ENCODE measurements at regions not wholly inside any gene's neighbourhood (a gene's known extent, or its start where the extent isn't known, plus 50 kb on each side); places are given as distances from the start of the nearest gene placed in this dataset.
"Not testable (repeated sequence)": the region's sequence is repeated elsewhere in the genome, so short reads cannot be mapped to it uniquely, and the experiment has no call there.

GRCh38 chr3:161694682-161695564 lies 198.3 kb downstream of the OTOL1 start:
- no peak for DNase-seq

GRCh38 chr3:161695811-161696210 lies 199.2 kb downstream of the OTOL1 start:
- no peak for DNase-seq

- DNase-seq, result peak; percentile 55
Observed at GRCh38 chr3:161700998-161701397, 204.4 kb downstream of the OTOL1 start.

GRCh38 chr3:161707253-161707652 lies 210.6 kb downstream of the OTOL1 start:
- DNase-seq, result not testable (repeated sequence)

- DNase-seq, result no peak
Observed at GRCh38 chr3:161713731-161714130, 217.1 kb downstream of the OTOL1 start.

GRCh38 chr3:161731968-161732367 lies 235.4 kb downstream of the OTOL1 start:
- DNase-seq, result no peak

GRCh38 chr3:161737171-161737570 lies 240.6 kb downstream of the OTOL1 start:
- no peak for DNase-seq

GRCh38 chr3:161740421-161740820 lies 243.8 kb downstream of the OTOL1 start:
- DNase-seq, result no peak

GRCh38 chr3:161744366-161744765 lies 247.8 kb downstream of the OTOL1 start:
- no peak for DNase-seq

GRCh38 chr3:161745741-161746140 lies 249.1 kb downstream of the OTOL1 start:
- DNase-seq, result no peak

GRCh38 chr3:161748049-161748448 lies 251.4 kb downstream of the OTOL1 start:
- DNase-seq, result no peak

- DNase-seq, result no peak
Observed at GRCh38 chr3:161754420-161755053, 257.9 kb downstream of the OTOL1 start.

GRCh38 chr3:161759444-161759843 lies 262.8 kb downstream of the OTOL1 start:
- no peak for DNase-seq

GRCh38 chr3:161766331-161766730 lies 269.7 kb downstream of the OTOL1 start:
- DNase-seq, result no peak

GRCh38 chr3:161770484-161771386 lies 274.1 kb downstream of the OTOL1 start:
- no peak for DNase-seq

- no peak for DNase-seq
Observed at GRCh38 chr3:161781381-161781780, 284.8 kb downstream of the OTOL1 start.

GRCh38 chr3:161793194-161793930 lies 296.8 kb downstream of the OTOL1 start:
- no peak for DNase-seq

- DNase-seq, result no peak
Observed at GRCh38 chr3:161794551-161794950, 297.9 kb downstream of the OTOL1 start.

- no peak for DNase-seq
Observed at GRCh38 chr3:161796312-161796711, 299.7 kb downstream of the OTOL1 start.

GRCh38 chr3:161796780-161797179 lies 300.2 kb downstream of the OTOL1 start:
- DNase-seq, result no peak

GRCh38 chr3:161798016-161798415 lies 301.4 kb downstream of the OTOL1 start:
- DNase-seq, result no peak

GRCh38 chr3:161800985-161801559 lies 304.5 kb downstream of the OTOL1 start:
- DNase-seq, result no peak
